Spleen (tissue), 7 donors: ENCODE measurements at regions not wholly inside any gene's neighbourhood (a gene's known extent, or its start where the extent isn't known, plus 50 kb on each side); places are given as distances from the start of the nearest gene placed in this dataset.
"Not testable (repeated sequence)": the region's sequence is repeated elsewhere in the genome, so short reads cannot be mapped to it uniquely, and the experiment has no call there.

Experiments
- CTCF ChIP-seq, 11 experiments: fragments of 200-600 bp in 7 of 11; fragments of 450-650 bp in 4 of 11; sonication (generic) in 4 of 11; IDR thresholded peaks in 8 of 11; conservative IDR thresholded peaks in 3 of 11; 1 replicate in 7 of 11; 2 replicates in 4 of 11; pipeline versions ENCODE4 v1.4.0 to v1.8.0; 2016 to 2021; ENCODE audit warnings: antibody characterized with exemption in 11 of 11, inconsistent platforms in 4 of 11, mild to moderate bottlenecking in 1 of 11
- POLR2A ChIP-seq, 3 donors: fragments of 450-650 bp; IDR thresholded peaks; one replicate each; pipeline ENCODE4 v1.5.1; 2017; ENCODE audit warnings: antibody characterized with exemption in 3 of 3, mild to moderate bottlenecking in 1 of 3
- POLR2AphosphoS5 ChIP-seq, 3 donors: sonication (generic); formaldehyde crosslinking; IDR thresholded peaks; one replicate each; pipeline ENCODE4 v1.5.1; 2017; ENCODE audit warnings: antibody characterized with exemption in 3 of 3
- donor health status: DM: no; HTN: no; CAD: no; lungs with moderate emphysema.
- donor health status: DM: no; HTN: no; CAD: no.
- donor health status: DM: no; HTN: no; CAD: no.

- TF ChIP-seq CTCF (IDR thresholded peaks at IDR 0.05 in 8 of 11, conservative IDR thresholded peaks at IDR 0.05 in 3 of 11); POLR2AphosphoS5 (IDR thresholded peaks at IDR 0.05); POLR2A (IDR thresholded peaks at IDR 0.05): not testable (repeated sequence)
Measured at GRCh38 chr15:44819331-44819987, 83.1 kb downstream of the TRIM69 start.
